Upper lobe of left lung (tissue), 4 donors: ENCODE measurements at regions not wholly inside any gene's neighbourhood (a gene's known extent, or its start where the extent isn't known, plus 50 kb on each side); places are given as distances from the start of the nearest gene placed in this dataset.

Source experiments
- CTCF ChIP-seq, 6 experiments: fragments of 450-650 bp in 4 of 6; fragments of 200-600 bp in 2 of 6; sonication (generic) in 2 of 6; IDR thresholded peaks; one replicate each; pipeline ENCODE4 v1.5.1; 2016 to 2019; ENCODE audit warnings: antibody characterized with exemption in 6 of 6
- POLR2AphosphoS5 ChIP-seq, 2 donors: sonication (generic); formaldehyde crosslinking; IDR thresholded peaks; one replicate each; pipeline ENCODE4 v1.5.1; 2017; ENCODE audit warnings: antibody characterized with exemption in 2 of 2

- no peak for TF ChIP-seq CTCF (IDR thresholded peaks at IDR 0.05)
- TF ChIP-seq POLR2AphosphoS5 (IDR thresholded peaks at IDR 0.05) = no peak
Observed at GRCh38 chr15:96243701-96244100, 86.8 kb upstream of the NR2F2 start.
